Heart left ventricle (tissue), 13 donors: ENCODE measurements at regions not wholly inside any gene's neighbourhood (a gene's known extent, or its start where the extent isn't known, plus 50 kb on each side); places are given as distances from the start of the nearest gene placed in this dataset.

Source experiments
- POLR2A ChIP-seq, 2 donors: fragments of 450-650 bp; IDR thresholded peaks; one replicate each; pipeline ENCODE4 v1.6.1; 2017; ENCODE audit warnings: antibody characterized with exemption in 2 of 2, mild to moderate bottlenecking in 2 of 2, moderate library complexity in 2 of 2
- TF ChIP-seq, protein P1 (sequence below), 12 donors: fragments of 200-600 bp; sonication (generic) in 4 of 12; IDR thresholded peaks; one replicate each; pipeline versions ENCODE4 v1.5.0 to v1.8.0; 2018 to 2022; ENCODE audit warnings: antibody characterized with exemption in 12 of 12, mild to moderate bottlenecking in 5 of 12
- donor health status: ischemic (EF 13 %, LVEDD 7.1; RV severe dilation, severe dysfunction).
- donor health status: DM: no; HTN: yes; CAD: no.
- donor health status: DM: no; HTN: no; CAD: no.
- donor health status: ischemic (EF 25% LVEDD 6.9; RV normal size, moderate dysfunction).
- donor health status: ischemic (EF 25% LVEDD 5.7; RV mildly dilated, moderate dysfunction).
- donor health status: ischemic (EF 35%, LVEDD 5.7; RV mildly dilated, moderate dysfunction).
- donor health status: nonischemic (EF 11% LVEDD 7.7; RV severe dilation, severe dysfunction).
- donor health status: DM: yes; HTN: yes; CAD: no.
- donor health status: PGD.
- donor health status: ischemic (EF 29% LVEDD 5.4; RV normal size, mild dysfunction).
- donor health status: nonischemic (EF 23%, LVEDD 6.1; RV moderate dilation, normal function).

DNA sequence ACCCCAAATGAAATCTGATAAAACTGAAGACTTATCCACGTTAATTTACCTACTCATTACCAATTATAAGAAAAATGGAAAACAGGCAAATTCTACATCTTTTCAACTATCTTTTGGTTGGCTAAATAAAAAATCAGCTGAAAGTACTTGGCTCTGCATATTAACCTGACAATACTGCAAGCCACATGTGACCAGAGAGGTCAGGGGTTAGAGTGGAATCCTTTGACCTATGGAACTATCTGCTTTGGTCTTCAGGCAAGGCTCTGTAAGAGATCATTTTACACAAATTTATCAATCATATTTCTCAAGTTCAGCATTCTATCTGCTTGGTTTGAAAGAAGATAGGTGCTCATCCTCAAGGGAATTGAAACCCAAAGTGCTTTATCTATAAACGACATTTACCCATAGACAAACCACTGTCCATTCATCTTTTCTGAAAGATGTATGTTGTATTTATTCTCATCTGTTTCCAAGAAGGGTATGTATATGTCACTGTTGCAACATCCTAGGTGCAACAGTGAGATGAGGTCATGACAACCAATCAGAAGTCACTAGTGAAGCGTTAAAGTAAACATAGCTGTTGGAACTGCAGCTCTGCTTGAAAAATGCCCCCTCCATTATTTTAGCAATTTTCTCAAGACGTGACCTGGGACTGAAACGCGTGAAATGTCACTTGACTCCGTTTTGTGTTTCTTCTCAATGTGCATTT is 144.9 kb upstream of the POU5F2 start:
- TF ChIP-seq, protein P1, sequence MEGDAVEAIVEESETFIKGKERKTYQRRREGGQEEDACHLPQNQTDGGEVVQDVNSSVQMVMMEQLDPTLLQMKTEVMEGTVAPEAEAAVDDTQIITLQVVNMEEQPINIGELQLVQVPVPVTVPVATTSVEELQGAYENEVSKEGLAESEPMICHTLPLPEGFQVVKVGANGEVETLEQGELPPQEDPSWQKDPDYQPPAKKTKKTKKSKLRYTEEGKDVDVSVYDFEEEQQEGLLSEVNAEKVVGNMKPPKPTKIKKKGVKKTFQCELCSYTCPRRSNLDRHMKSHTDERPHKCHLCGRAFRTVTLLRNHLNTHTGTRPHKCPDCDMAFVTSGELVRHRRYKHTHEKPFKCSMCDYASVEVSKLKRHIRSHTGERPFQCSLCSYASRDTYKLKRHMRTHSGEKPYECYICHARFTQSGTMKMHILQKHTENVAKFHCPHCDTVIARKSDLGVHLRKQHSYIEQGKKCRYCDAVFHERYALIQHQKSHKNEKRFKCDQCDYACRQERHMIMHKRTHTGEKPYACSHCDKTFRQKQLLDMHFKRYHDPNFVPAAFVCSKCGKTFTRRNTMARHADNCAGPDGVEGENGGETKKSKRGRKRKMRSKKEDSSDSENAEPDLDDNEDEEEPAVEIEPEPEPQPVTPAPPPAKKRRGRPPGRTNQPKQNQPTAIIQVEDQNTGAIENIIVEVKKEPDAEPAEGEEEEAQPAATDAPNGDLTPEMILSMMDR (IDR thresholded peaks at IDR 0.05), result no peak
- TF ChIP-seq POLR2A (IDR thresholded peaks at IDR 0.05), result no peak
